Liver (tissue), 8 donors: ENCODE measurements at regions not wholly inside any gene's neighbourhood (a gene's known extent, or its start where the extent isn't known, plus 50 kb on each side); places are given as distances from the start of the nearest gene placed in this dataset.

ENCODE experiments used
- DNase-seq: peaks from one replicate; pipeline ENCODE4 v3.0.0-alpha.2; 2017; ENCODE audit warnings: low spot score
- H3K27ac ChIP-seq, 2 donors: one replicate each; pipeline ENCODE4 v1.7.0; 2013; ENCODE audit warnings: inconsistent platforms in 2 of 2, low read length in 2 of 2, control low read depth in 1 of 2, low read depth in 1 of 2, mild to moderate bottlenecking in 1 of 2
- H3K27me3 ChIP-seq, 4 donors: one replicate each; pipeline versions ENCODE4 v1.6.1 to v1.7.0; 2013; ENCODE audit warnings: low read length in 3 of 4, inconsistent platforms in 1 of 4, mild to moderate bottlenecking in 1 of 4, moderate library complexity in 1 of 4; ENCODE audit not compliant: control insufficient read depth in 4 of 4, insufficient read depth in 4 of 4
- H3K36me3 ChIP-seq, 4 donors: one replicate each; pipeline versions ENCODE4 v1.6.1 to v1.7.0; 2013; ENCODE audit warnings: low read length in 3 of 4, mild to moderate bottlenecking in 3 of 4, low read depth in 1 of 4, moderate library complexity in 1 of 4; ENCODE audit not compliant: control insufficient read depth in 4 of 4, insufficient read depth in 3 of 4
- H3K4me1 ChIP-seq, 4 donors: one replicate each; pipeline versions ENCODE4 v1.6.1 to v1.7.0; 2013; ENCODE audit warnings: low read length in 3 of 4, mild to moderate bottlenecking in 3 of 4, moderate library complexity in 1 of 4; ENCODE audit not compliant: control insufficient read depth in 4 of 4, insufficient read depth in 4 of 4
- H3K4me3 ChIP-seq, 3 donors: one replicate each; pipeline versions ENCODE4 v1.6.1 to v1.7.0; 2013; ENCODE audit warnings: low read length in 3 of 3, control low read depth in 1 of 3, low read depth in 1 of 3, mild to moderate bottlenecking in 1 of 3
- H3K9ac ChIP-seq, 2 donors: one replicate each; pipeline ENCODE4 v1.7.0; 2013; ENCODE audit warnings: low read length in 2 of 2, mild to moderate bottlenecking in 2 of 2, moderate library complexity in 2 of 2, control low read depth in 1 of 2, low read depth in 1 of 2
- H3K9me3 ChIP-seq, 4 donors: one replicate each; pipeline versions ENCODE4 v1.6.1 to v1.7.0; 2013; ENCODE audit warnings: low read length in 3 of 4; ENCODE audit not compliant: control insufficient read depth in 4 of 4
- EGR1 ChIP-seq, 2 donors: IDR thresholded peaks; 2 replicates each; pipeline ENCODE4 v1.6.1; 2016 to 2018; ENCODE audit warnings: antibody characterized with exemption in 2 of 2, low read depth in 2 of 2
- FOXA1 ChIP-seq: IDR thresholded peaks from 2 replicates; pipeline ENCODE4 v1.6.1; 2016; ENCODE audit warnings: antibody characterized with exemption
- FOXA2 ChIP-seq: IDR thresholded peaks from 2 replicates; pipeline ENCODE4 v1.6.1; 2016; ENCODE audit warnings: antibody characterized with exemption
- GABPA ChIP-seq, 2 donors: IDR thresholded peaks in 1 of 2; conservative IDR thresholded peaks in 1 of 2; 2 replicates each; pipeline ENCODE4 v1.6.1; 2016; ENCODE audit warnings: antibody characterized with exemption in 2 of 2, mild to moderate bottlenecking in 1 of 2, moderate library complexity in 1 of 2
- HNF4A ChIP-seq, 2 donors: conservative IDR thresholded peaks; 2 replicates each; pipeline ENCODE4 v1.6.1; 2016; ENCODE audit warnings: antibody characterized with exemption in 2 of 2, mild to moderate bottlenecking in 2 of 2
- HNF4G ChIP-seq: IDR thresholded peaks from 2 replicates; pipeline ENCODE4 v1.6.1; 2016; ENCODE audit warnings: antibody characterized with exemption
- JUND ChIP-seq, 2 donors: IDR thresholded peaks; 2 replicates each; pipeline ENCODE4 v1.6.1; 2016; ENCODE audit warnings: antibody characterized with exemption in 2 of 2
- NR2F2 ChIP-seq: IDR thresholded peaks from 2 replicates; pipeline ENCODE4 v1.6.1; 2016; ENCODE audit warnings: antibody characterized with exemption
- RAD21 ChIP-seq, 2 donors: IDR thresholded peaks; 2 replicates each; pipeline ENCODE4 v1.6.1; 2016; ENCODE audit warnings: antibody characterized with exemption in 2 of 2, mild to moderate bottlenecking in 2 of 2
- RXRA ChIP-seq, 2 donors: IDR thresholded peaks; 2 replicates each; pipeline ENCODE4 v1.6.1; 2017 to 2018; ENCODE audit warnings: antibody characterized with exemption in 2 of 2, mild to moderate bottlenecking in 1 of 2
- SP1 ChIP-seq: IDR thresholded peaks from 2 replicates; pipeline ENCODE4 v1.6.1; 2018; ENCODE audit warnings: antibody characterized with exemption, mild to moderate bottlenecking
- TAF1 ChIP-seq: conservative IDR thresholded peaks from 2 replicates; pipeline ENCODE4 v1.6.1; 2016; ENCODE audit warnings: antibody characterized with exemption, mild to moderate bottlenecking
- YY1 ChIP-seq: IDR thresholded peaks from 2 replicates; pipeline ENCODE4 v1.6.1; 2016; ENCODE audit warnings: antibody characterized with exemption, mild to moderate bottlenecking
- WGBS: extraction: QIAGEN DNeasy Blood & Tissue Kit; methylation state at CpG from one replicate; pipeline ENCODE4 v1.1.7; 2013; 5-methylcytosine and 5-hydroxymethylcytosine counted together
- TF ChIP-seq, protein P1 (sequence below): IDR thresholded peaks from 2 replicates; pipeline ENCODE4 v1.6.1; 2016; ENCODE audit warnings: antibody characterized with exemption
- TF ChIP-seq, protein P2 (sequence below): IDR thresholded peaks from 2 replicates; pipeline ENCODE4 v1.6.1; 2016; ENCODE audit warnings: antibody characterized with exemption, mild to moderate bottlenecking
- TF ChIP-seq, protein P3 (sequence below): IDR thresholded peaks from 2 replicates; pipeline ENCODE4 v1.6.1; 2016; ENCODE audit warnings: antibody characterized with exemption
- TF ChIP-seq, protein P4 (sequence below): IDR thresholded peaks from 2 replicates; pipeline ENCODE4 v1.6.1; 2016; ENCODE audit warnings: antibody characterized with exemption
- TF ChIP-seq, protein P5 (sequence below): fragments of 150-350 bp; IDR thresholded peaks from 2 replicates; pipeline ENCODE4 v1.5.1; 2017; ENCODE audit warnings: improper control_type of control experiment, low read depth, low read length; ENCODE audit not compliant: missing input control
- donor health status: healthy.
- donor health status: healthy.
- donor health status: healthy.
- donor health status: healthy.
- donor health status: healthy.

DNA sequence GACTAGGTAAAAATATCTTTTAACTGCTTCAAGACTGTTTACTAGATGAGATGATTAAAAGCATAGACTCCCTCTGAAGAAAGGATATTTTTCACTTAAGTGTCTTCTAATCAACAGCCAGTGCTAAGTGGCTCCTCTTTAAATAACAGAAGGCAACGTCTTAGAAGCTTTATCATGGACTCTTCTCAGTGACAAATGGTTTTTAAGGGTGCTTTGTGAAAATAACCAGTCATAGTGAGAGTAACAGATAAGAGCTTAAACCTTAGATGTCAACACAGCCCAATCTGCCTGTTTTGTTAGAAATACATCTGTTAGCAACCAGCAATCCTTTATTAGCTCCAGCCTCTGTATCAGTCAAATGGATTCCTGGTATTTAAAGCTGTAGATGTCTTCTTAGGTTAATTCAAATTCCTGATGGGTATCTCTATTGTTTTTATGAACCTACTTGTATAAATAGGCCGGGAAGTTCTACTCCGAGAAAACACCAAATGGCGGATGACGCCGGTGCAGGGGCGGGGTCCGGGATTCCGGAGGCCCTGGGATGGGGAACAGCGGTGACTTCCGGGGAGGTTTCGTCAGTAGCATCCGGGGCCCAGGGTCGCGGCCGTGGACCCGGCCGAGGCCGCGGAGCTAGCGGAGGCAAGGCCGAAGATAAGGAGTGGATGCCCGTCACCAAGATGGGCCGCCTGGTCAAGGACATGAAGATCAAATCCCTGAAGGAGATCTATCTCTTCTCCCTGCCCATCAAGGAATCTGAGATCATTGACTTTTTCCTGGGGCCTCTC, 285.4 kb downstream of the GPR37 start:
- no peaks in the 10 kb centered on the region for H3K27me3 ChIP-seq
- no peaks in the 10 kb centered on the region for H3K9me3 ChIP-seq
- no peak overlapping the region for H3K9ac ChIP-seq
- 93% methylated on average over 24 of the region's 24 CpGs for WGBS
- H3K4me1 ChIP-seq = no peaks in the 10 kb centered on the region
- DNase-seq = no peak
- H3K36me3 ChIP-seq = no peaks in the 10 kb centered on the region
- H3K4me3 ChIP-seq = no peak overlapping the region
- H3K27ac ChIP-seq = no peak overlapping the region
- TF ChIP-seq HNF4G (no peak), TAF1 (no peak), FOXA2 (no peak), HNF4A (conservative IDR thresholded peaks at IDR 0.05) (no peak), SP1 (no peak), GABPA (IDR thresholded peaks at IDR 0.05 in 1 of 2, conservative IDR thresholded peaks at IDR 0.05 in 1 of 2) (no peak), RXRA (IDR thresholded peaks at IDR 0.05) (no peak), NR2F2 (no peak), FOXA1 (no peak), EGR1 (IDR thresholded peaks at IDR 0.05; ENCODE audit: low read depth in 2 of 2) (no peak), YY1 (no peak), JUND (IDR thresholded peaks at IDR 0.05) (no peak), RAD21 (IDR thresholded peaks at IDR 0.05) (no peak)
- TF ChIP-seq, protein P1, sequence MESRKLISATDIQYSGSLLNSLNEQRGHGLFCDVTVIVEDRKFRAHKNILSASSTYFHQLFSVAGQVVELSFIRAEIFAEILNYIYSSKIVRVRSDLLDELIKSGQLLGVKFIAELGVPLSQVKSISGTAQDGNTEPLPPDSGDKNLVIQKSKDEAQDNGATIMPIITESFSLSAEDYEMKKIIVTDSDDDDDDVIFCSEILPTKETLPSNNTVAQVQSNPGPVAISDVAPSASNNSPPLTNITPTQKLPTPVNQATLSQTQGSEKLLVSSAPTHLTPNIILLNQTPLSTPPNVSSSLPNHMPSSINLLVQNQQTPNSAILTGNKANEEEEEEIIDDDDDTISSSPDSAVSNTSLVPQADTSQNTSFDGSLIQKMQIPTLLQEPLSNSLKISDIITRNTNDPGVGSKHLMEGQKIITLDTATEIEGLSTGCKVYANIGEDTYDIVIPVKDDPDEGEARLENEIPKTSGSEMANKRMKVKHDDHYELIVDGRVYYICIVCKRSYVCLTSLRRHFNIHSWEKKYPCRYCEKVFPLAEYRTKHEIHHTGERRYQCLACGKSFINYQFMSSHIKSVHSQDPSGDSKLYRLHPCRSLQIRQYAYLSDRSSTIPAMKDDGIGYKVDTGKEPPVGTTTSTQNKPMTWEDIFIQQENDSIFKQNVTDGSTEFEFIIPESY = no peak
- TF ChIP-seq, protein P2, sequence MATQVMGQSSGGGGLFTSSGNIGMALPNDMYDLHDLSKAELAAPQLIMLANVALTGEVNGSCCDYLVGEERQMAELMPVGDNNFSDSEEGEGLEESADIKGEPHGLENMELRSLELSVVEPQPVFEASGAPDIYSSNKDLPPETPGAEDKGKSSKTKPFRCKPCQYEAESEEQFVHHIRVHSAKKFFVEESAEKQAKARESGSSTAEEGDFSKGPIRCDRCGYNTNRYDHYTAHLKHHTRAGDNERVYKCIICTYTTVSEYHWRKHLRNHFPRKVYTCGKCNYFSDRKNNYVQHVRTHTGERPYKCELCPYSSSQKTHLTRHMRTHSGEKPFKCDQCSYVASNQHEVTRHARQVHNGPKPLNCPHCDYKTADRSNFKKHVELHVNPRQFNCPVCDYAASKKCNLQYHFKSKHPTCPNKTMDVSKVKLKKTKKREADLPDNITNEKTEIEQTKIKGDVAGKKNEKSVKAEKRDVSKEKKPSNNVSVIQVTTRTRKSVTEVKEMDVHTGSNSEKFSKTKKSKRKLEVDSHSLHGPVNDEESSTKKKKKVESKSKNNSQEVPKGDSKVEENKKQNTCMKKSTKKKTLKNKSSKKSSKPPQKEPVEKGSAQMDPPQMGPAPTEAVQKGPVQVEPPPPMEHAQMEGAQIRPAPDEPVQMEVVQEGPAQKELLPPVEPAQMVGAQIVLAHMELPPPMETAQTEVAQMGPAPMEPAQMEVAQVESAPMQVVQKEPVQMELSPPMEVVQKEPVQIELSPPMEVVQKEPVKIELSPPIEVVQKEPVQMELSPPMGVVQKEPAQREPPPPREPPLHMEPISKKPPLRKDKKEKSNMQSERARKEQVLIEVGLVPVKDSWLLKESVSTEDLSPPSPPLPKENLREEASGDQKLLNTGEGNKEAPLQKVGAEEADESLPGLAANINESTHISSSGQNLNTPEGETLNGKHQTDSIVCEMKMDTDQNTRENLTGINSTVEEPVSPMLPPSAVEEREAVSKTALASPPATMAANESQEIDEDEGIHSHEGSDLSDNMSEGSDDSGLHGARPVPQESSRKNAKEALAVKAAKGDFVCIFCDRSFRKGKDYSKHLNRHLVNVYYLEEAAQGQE = no peak
- TF ChIP-seq, protein P3, sequence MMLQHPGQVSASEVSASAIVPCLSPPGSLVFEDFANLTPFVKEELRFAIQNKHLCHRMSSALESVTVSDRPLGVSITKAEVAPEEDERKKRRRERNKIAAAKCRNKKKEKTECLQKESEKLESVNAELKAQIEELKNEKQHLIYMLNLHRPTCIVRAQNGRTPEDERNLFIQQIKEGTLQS = no peak
- TF ChIP-seq, protein P4, sequence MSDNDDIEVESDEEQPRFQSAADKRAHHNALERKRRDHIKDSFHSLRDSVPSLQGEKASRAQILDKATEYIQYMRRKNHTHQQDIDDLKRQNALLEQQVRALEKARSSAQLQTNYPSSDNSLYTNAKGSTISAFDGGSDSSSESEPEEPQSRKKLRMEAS = no peak
- TF ChIP-seq, protein P5, sequence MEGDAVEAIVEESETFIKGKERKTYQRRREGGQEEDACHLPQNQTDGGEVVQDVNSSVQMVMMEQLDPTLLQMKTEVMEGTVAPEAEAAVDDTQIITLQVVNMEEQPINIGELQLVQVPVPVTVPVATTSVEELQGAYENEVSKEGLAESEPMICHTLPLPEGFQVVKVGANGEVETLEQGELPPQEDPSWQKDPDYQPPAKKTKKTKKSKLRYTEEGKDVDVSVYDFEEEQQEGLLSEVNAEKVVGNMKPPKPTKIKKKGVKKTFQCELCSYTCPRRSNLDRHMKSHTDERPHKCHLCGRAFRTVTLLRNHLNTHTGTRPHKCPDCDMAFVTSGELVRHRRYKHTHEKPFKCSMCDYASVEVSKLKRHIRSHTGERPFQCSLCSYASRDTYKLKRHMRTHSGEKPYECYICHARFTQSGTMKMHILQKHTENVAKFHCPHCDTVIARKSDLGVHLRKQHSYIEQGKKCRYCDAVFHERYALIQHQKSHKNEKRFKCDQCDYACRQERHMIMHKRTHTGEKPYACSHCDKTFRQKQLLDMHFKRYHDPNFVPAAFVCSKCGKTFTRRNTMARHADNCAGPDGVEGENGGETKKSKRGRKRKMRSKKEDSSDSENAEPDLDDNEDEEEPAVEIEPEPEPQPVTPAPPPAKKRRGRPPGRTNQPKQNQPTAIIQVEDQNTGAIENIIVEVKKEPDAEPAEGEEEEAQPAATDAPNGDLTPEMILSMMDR = no peak
